GM23248 (cell line): ENCODE measurements at regions not wholly inside any gene's neighbourhood (a gene's known extent, or its start where the extent isn't known, plus 50 kb on each side); places are given as distances from the start of the nearest gene placed in this dataset.

Experiments
- EZH2 ChIP-seq: fragments of 200-600 bp; sonication (generic); IDR thresholded peaks from 2 replicates; pipeline ENCODE4 v1.6.1; 2018; ENCODE audit warnings: antibody characterized with exemption, mild to moderate bottlenecking; ENCODE audit not compliant: insufficient read depth, poor library complexity, severe bottlenecking
- EZH2phosphoT487 ChIP-seq: fragments of 200-600 bp; sonication (generic); IDR thresholded peaks from 2 replicates; pipeline ENCODE4 v1.6.1; 2018; ENCODE audit warnings: antibody characterized with exemption, moderate library complexity, mild to moderate bottlenecking, low read depth; ENCODE audit not compliant: insufficient read depth

DNA sequence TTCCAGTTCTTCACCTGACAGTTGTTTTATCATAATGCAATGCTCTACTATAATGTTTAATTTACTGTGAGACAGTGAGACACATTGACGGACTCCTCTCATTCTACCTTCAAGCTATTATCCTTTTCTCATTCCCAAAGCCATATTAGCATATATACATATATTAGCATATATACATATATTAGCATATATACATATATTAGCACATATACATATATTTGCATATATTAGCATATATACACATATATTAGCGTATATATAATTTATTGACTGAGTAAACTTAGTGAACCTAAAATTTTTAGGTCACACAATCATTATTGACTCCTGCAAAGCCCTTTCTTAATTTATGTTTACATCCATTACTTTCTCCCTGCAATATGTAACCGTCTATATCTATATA lies 555.0 kb upstream of the ADGRB3 start:
- no peak for TF ChIP-seq EZH2
- no peak for TF ChIP-seq EZH2phosphoT487
